ENCODE measurements at regions not wholly inside any gene's neighbourhood (a gene's known extent, or its start where the extent isn't known, plus 50 kb on each side); places are given as distances from the start of the nearest gene placed in this dataset.

- no peaks in the 10 kb centered on the region for H3K9me1 ChIP-seq (replicated peaks; ENCODE audit: control insufficient read depth, extremely low read depth, insufficient read depth, low read length)
- H3K4me1 ChIP-seq (ENCODE audit: control insufficient read depth, extremely low read depth, insufficient read depth, low read length), result no peaks in the 10 kb centered on the region
- ChIA-PET POLR2A (no interaction called here), CTCF (no interaction called here)
- no peaks in the 10 kb centered on the region for H3K36me3 ChIP-seq (ENCODE audit: control insufficient read depth in 2 of 2, extremely low read depth in 1 of 2, insufficient read depth in 2 of 2, low read length in 2 of 2)
- FAIRE-seq (no peak), DNase-seq (ENCODE audit: low read depth, low spot score) (no peak)
- dilution Hi-C loops (cut with MboI; ENCODE audit: extremely low pct_ligation_motif_present, low sequenced_read_pairs) (no loop called here), intact Hi-C loops (cut with micrococcal nuclease) (no loop called here)
- H3K4me3 ChIP-seq (replicated peaks in 1 of 3; ENCODE audit: insufficient read depth in 1 of 3, low read depth in 1 of 3, low read length in 3 of 3), result no peak overlapping the region
- no peak overlapping the region for H3K4me2 ChIP-seq (ENCODE audit: insufficient read depth, low read length)
- no peaks in the 10 kb centered on the region for H3K79me2 ChIP-seq (ENCODE audit: control insufficient read depth, insufficient read depth, low read length)
- no peaks in the 10 kb centered on the region for H3K27me3 ChIP-seq (ENCODE audit: control insufficient read depth in 2 of 2, insufficient read depth in 2 of 2, low read length in 2 of 2)
- H3K27ac ChIP-seq (ENCODE audit: insufficient read depth, low read depth, low read length), result no peak overlapping the region
- H2AFZ ChIP-seq (ENCODE audit: low read depth, low read length), result no peak overlapping the region
- no peaks in the 10 kb centered on the region for H3K9me3 ChIP-seq (replicated peaks; ENCODE audit: control insufficient read depth, insufficient read depth, low read length)
- H3K9ac ChIP-seq (replicated peaks; ENCODE audit: extremely low read depth, insufficient read depth, low read length), result no peak overlapping the region
- no peaks in the 10 kb centered on the region for H4K20me1 ChIP-seq (replicated peaks; ENCODE audit: control insufficient read depth, extremely low read depth, insufficient read depth, low read length)
- no TSS peak for BruUV-seq (replicated peaks)
- no peak for TF ChIP-seq POLR2AphosphoS5 (IDR thresholded peaks at IDR 0.05; ENCODE audit: insufficient read depth, low read depth, low read length)
- no peak for TF ChIP-seq EZH2 (IDR thresholded peaks at IDR 0.05; ENCODE audit: borderline replicate concordance, low read depth, low read length, severe bottlenecking)
- TF ChIP-seq FOS (IDR thresholded peaks at IDR 0.05; ENCODE audit: borderline replicate concordance, insufficient read depth, low read length), result no peak
- no peak for TF ChIP-seq GATA2 (IDR thresholded peaks at IDR 0.05; ENCODE audit: insufficient read depth, insufficient read length, low read depth, low read length)
- no peak for TF ChIP-seq JUN (IDR thresholded peaks at IDR 0.05; ENCODE audit: borderline replicate concordance, insufficient read depth, insufficient read length, low read depth)
- no peak for TF ChIP-seq CTCF (IDR thresholded peaks at IDR 0.05; ENCODE audit: extremely low read depth in 1 of 2, insufficient read depth in 1 of 2, low read depth in 1 of 2, low read length in 2 of 2)
- no peak for TF ChIP-seq MYC (IDR thresholded peaks at IDR 0.05; ENCODE audit: low read depth, low read length)
- TF ChIP-seq MAX (IDR thresholded peaks at IDR 0.05; ENCODE audit: insufficient read depth, insufficient read length), result no peak
- TF ChIP-seq POLR2A (IDR thresholded peaks at IDR 0.05; ENCODE audit: low read depth, low read length), result no peak
Observed at GRCh38 chr2:66896131-66896530, 461.2 kb downstream of the MEIS1 start.

All from endothelial cell of umbilical vein (primary cell).